Naive thymus-derived CD8-positive, alpha-beta T cell (primary cell): ENCODE measurements at regions not wholly inside any gene's neighbourhood (a gene's known extent, or its start where the extent isn't known, plus 50 kb on each side); places are given as distances from the start of the nearest gene placed in this dataset.

Source experiments
- ATAC-seq, 2 donors: fragments of 150-1000 bp; cut with Tn5 transposase in 1 of 2; sonication (Bioruptor Pico), chemical (Tn5 transposase) in 1 of 2; 1 replicate in 1 of 2; 2 replicates in 1 of 2; pipeline ENCODE4 v1.10.0; 2021; ENCODE audit warnings: mild to moderate bottlenecking in 2 of 2, moderate library complexity in 2 of 2
- POLR2A ChIA-PET: fragments of 350-600 bp; sonication (Branson Sonifier 250); formaldehyde crosslinking; loops from one replicate; lab custom pipeline; 2021; ENCODE audit warnings: antibody characterized with exemption; lab: Charles Lee
- DNase-seq, 10 donors: peaks; one replicate each; pipeline versions ENCODE4 v3.0.0 to v3.0.0-alpha.2; 2020 to 2022
- H3K27ac Mint-ChIP-seq, 10 donors: one replicate each; pipeline ENCODE4 v1.8.0; 2020 to 2022; ENCODE audit warnings: mild to moderate bottlenecking in 10 of 10, mixed read lengths in 10 of 10, moderate library complexity in 4 of 10, inconsistent platforms in 1 of 10
- H3K27me3 Mint-ChIP-seq, 5 donors: one replicate each; pipeline ENCODE4 v1.8.0; 2021 to 2022; ENCODE audit warnings: mixed read lengths in 5 of 5
- H3K36me3 Mint-ChIP-seq, 3 donors: one replicate each; pipeline ENCODE4 v1.8.0; 2020 to 2022; ENCODE audit warnings: mixed read lengths in 3 of 3, mild to moderate bottlenecking in 2 of 3, inconsistent platforms in 1 of 3
- H3K4me1 Mint-ChIP-seq, 4 donors: one replicate each; pipeline ENCODE4 v1.8.0; 2021 to 2022; ENCODE audit warnings: mixed read lengths in 4 of 4
- H3K4me3 Mint-ChIP-seq, 10 donors: one replicate each; pipeline ENCODE4 v1.8.0; 2020 to 2022; ENCODE audit warnings: mild to moderate bottlenecking in 10 of 10, mixed read lengths in 10 of 10, moderate library complexity in 6 of 10, inconsistent platforms in 1 of 10
- H3K9me3 Mint-ChIP-seq, 9 donors: one replicate each; pipeline ENCODE4 v1.8.0; 2020 to 2022; ENCODE audit warnings: mixed read lengths in 9 of 9, mild to moderate bottlenecking in 3 of 9, inconsistent platforms in 1 of 9, moderate library complexity in 1 of 9

GRCh38 chr4:33071535-33071934 lies 2351.4 kb downstream of the PCDH7 start:
- H3K9me3 Mint-ChIP-seq = peaks cover 0 to 27% (median 8%) of the 10 kb centered on the region in 9 donors
- POLR2A ChIA-PET = no interaction called here
- no peak overlapping the region for H3K27ac Mint-ChIP-seq
- no peaks in the 10 kb centered on the region for H3K27me3 Mint-ChIP-seq
- H3K36me3 Mint-ChIP-seq = no peaks in the 10 kb centered on the region
- H3K4me1 Mint-ChIP-seq = no peaks in the 10 kb centered on the region
- DNase-seq (no peak), ATAC-seq (no peak)
- H3K4me3 Mint-ChIP-seq = no peak overlapping the region

- H3K9me3 Mint-ChIP-seq = peaks cover 0 to 27% (median 8%) of the 10 kb centered on the region in 9 donors
- ATAC-seq = no peak
- H3K27ac Mint-ChIP-seq = no peak overlapping the region
- H3K4me1 Mint-ChIP-seq = no peaks in the 10 kb centered on the region
- DNase-seq = no peak
- POLR2A ChIA-PET = no interaction called here
- H3K4me3 Mint-ChIP-seq = no peak overlapping the region
- no peaks in the 10 kb centered on the region for H3K36me3 Mint-ChIP-seq
- no peaks in the 10 kb centered on the region for H3K27me3 Mint-ChIP-seq
Measured at GRCh38 chr4:33072298-33073089, 2352.3 kb downstream of the PCDH7 start.

- Mint-ChIP-seq H3K27ac (no peak overlapping the region), H3K4me1 (no peaks in the 10 kb centered on the region), H3K27me3 (no peaks in the 10 kb centered on the region), H3K4me3 (no peak overlapping the region), H3K9me3 (peaks cover 0 to 21% (median 8%) of the 10 kb centered on the region in 9 donors), H3K36me3 (no peaks in the 10 kb centered on the region)
- ATAC-seq (no peak), DNase-seq (no peak)
- POLR2A ChIA-PET = no interaction called here
Measured at GRCh38 chr4:33073811-33074210, 2353.6 kb downstream of the PCDH7 start.

GRCh38 chr4:33078145-33078544 lies 2358.0 kb downstream of the PCDH7 start:
- DNase-seq = no peak
- H3K27ac Mint-ChIP-seq = no peak overlapping the region
- ATAC-seq = no peak
- no peaks in the 10 kb centered on the region for H3K36me3 Mint-ChIP-seq
- no peak overlapping the region for H3K4me3 Mint-ChIP-seq
- POLR2A ChIA-PET = no interaction called here
- no peaks in the 10 kb centered on the region for H3K27me3 Mint-ChIP-seq
- H3K4me1 Mint-ChIP-seq = no peaks in the 10 kb centered on the region
- peaks cover 0 to 16% (median 4%) of the 10 kb centered on the region in 9 donors for H3K9me3 Mint-ChIP-seq

GRCh38 chr4:33080275-33080674 lies 2360.1 kb downstream of the PCDH7 start:
- no peak overlapping the region for H3K4me3 Mint-ChIP-seq
- POLR2A ChIA-PET = no interaction called here
- peaks cover 0 to 16% (median 4%) of the 10 kb centered on the region in 9 donors for H3K9me3 Mint-ChIP-seq
- H3K27me3 Mint-ChIP-seq = no peaks in the 10 kb centered on the region
- ATAC-seq = no peak
- DNase-seq = no peak
- H3K36me3 Mint-ChIP-seq = no peaks in the 10 kb centered on the region
- H3K4me1 Mint-ChIP-seq = no peaks in the 10 kb centered on the region
- H3K27ac Mint-ChIP-seq = no peak overlapping the region

GRCh38 chr4:33085709-33086108 lies 2365.5 kb downstream of the PCDH7 start:
- no peak overlapping the region for H3K27ac Mint-ChIP-seq
- POLR2A ChIA-PET = no interaction called here

GRCh38 chr4:33086331-33086925 lies 2366.3 kb downstream of the PCDH7 start:
- Mint-ChIP-seq H3K27me3 (no peaks in the 10 kb centered on the region), H3K27ac (no peak overlapping the region), H3K9me3 (peaks cover 0 to 13% (median 4%) of the 10 kb centered on the region in 9 donors), H3K36me3 (no peaks in the 10 kb centered on the region), H3K4me1 (no peaks in the 10 kb centered on the region), H3K4me3 (no peak overlapping the region)
- ATAC-seq = no peak
- no peak for DNase-seq
- POLR2A ChIA-PET = no interaction called here

More at GRCh38 chr4:33085709-33086108, 2365.5 kb downstream of the PCDH7 start:
- ATAC-seq = no peak
- Mint-ChIP-seq H3K27me3 (no peaks in the 10 kb centered on the region), H3K4me3 (no peak overlapping the region), H3K9me3 (peaks cover 0 to 16% (median 4%) of the 10 kb centered on the region in 9 donors), H3K4me1 (no peaks in the 10 kb centered on the region), H3K36me3 (no peaks in the 10 kb centered on the region)
- no peak for DNase-seq

- Mint-ChIP-seq H3K36me3 (no peaks in the 10 kb centered on the region), H3K27me3 (no peaks in the 10 kb centered on the region), H3K4me1 (no peaks in the 10 kb centered on the region), H3K9me3 (peaks cover 0 to 16% (median 1%) of the 10 kb centered on the region in 9 donors), H3K4me3 (no peak overlapping the region), H3K27ac (no peak overlapping the region)
- POLR2A ChIA-PET = no interaction called here
- DNase-seq (no peak), ATAC-seq (no peak)
Measured at GRCh38 chr4:33088713-33089112, 2368.5 kb downstream of the PCDH7 start.

- no peaks in the 10 kb centered on the region for H3K36me3 Mint-ChIP-seq
- H3K4me1 Mint-ChIP-seq = no peaks in the 10 kb centered on the region
- H3K27me3 Mint-ChIP-seq = no peaks in the 10 kb centered on the region
- POLR2A ChIA-PET = no interaction called here
- H3K4me3 Mint-ChIP-seq = no peak overlapping the region
- peaks cover 0 to 11% (median 1%) of the 10 kb centered on the region in 9 donors for H3K9me3 Mint-ChIP-seq
- ATAC-seq (no peak), DNase-seq (no peak)
- H3K27ac Mint-ChIP-seq = no peak overlapping the region
Measured at GRCh38 chr4:33090910-33091309, 2370.7 kb downstream of the PCDH7 start.

- Mint-ChIP-seq H3K27ac (no peak overlapping the region), H3K4me3 (no peak overlapping the region), H3K4me1 (no peaks in the 10 kb centered on the region), H3K36me3 (no peaks in the 10 kb centered on the region), H3K27me3 (no peaks in the 10 kb centered on the region), H3K9me3 (peaks cover 0 to 17% (median 2%) of the 10 kb centered on the region in 9 donors)
- DNase-seq (no peak), ATAC-seq (no peak)
- POLR2A ChIA-PET = no interaction called here
Measured at GRCh38 chr4:33091961-33092360, 2371.8 kb downstream of the PCDH7 start.

- ATAC-seq = no peak
- H3K36me3 Mint-ChIP-seq = peaks cover 0 to 10% (median 0%) of the 10 kb centered on the region in 3 donors
Measured at GRCh38 chr4:33104273-33104672, 2384.1 kb downstream of the PCDH7 start.

GRCh38 chr4:33107814-33108213 lies 2387.6 kb downstream of the PCDH7 start:
- no peak overlapping the region for H3K4me3 Mint-ChIP-seq
- H3K27me3 Mint-ChIP-seq = peaks cover 0 to 4% (median 0%) of the 10 kb centered on the region in 5 donors
- peaks cover 0 to 5% (median 0%) of the 10 kb centered on the region in 3 donors for H3K36me3 Mint-ChIP-seq
- POLR2A ChIA-PET = no interaction called here
- DNase-seq (no peak), ATAC-seq (no peak)
- H3K9me3 Mint-ChIP-seq = peaks cover 2 to 27% (median 12%) of the 10 kb centered on the region in 9 donors
- H3K27ac Mint-ChIP-seq = no peak overlapping the region
- H3K4me1 Mint-ChIP-seq = no peaks in the 10 kb centered on the region

More at GRCh38 chr4:33104273-33104672, 2384.1 kb downstream of the PCDH7 start:
- no peak for DNase-seq
- Mint-ChIP-seq H3K4me3 (no peak overlapping the region), H3K27ac (no peak overlapping the region), H3K27me3 (peaks cover 0 to 4% (median 0%) of the 10 kb centered on the region in 5 donors), H3K9me3 (peaks cover 0 to 34% (median 19%) of the 10 kb centered on the region in 9 donors), H3K4me1 (no peaks in the 10 kb centered on the region)
- POLR2A ChIA-PET = no interaction called here

- Mint-ChIP-seq H3K9me3 (peaks cover 6 to 32% (median 18%) of the 10 kb centered on the region in 9 donors), H3K27me3 (peaks cover 0 to 4% (median 0%) of the 10 kb centered on the region in 5 donors), H3K27ac (no peak overlapping the region), H3K4me3 (no peak overlapping the region), H3K36me3 (no peaks in the 10 kb centered on the region), H3K4me1 (no peaks in the 10 kb centered on the region)
- DNase-seq = no peak
- POLR2A ChIA-PET = no interaction called here
- ATAC-seq = no peak
Measured at GRCh38 chr4:33111117-33111516, 2390.9 kb downstream of the PCDH7 start.
